ENCODE measurements at regions not wholly inside any gene's neighbourhood (a gene's known extent, or its start where the extent isn't known, plus 50 kb on each side); places are given as distances from the start of the nearest gene placed in this dataset.

- TF ChIP-seq, protein P1, sequence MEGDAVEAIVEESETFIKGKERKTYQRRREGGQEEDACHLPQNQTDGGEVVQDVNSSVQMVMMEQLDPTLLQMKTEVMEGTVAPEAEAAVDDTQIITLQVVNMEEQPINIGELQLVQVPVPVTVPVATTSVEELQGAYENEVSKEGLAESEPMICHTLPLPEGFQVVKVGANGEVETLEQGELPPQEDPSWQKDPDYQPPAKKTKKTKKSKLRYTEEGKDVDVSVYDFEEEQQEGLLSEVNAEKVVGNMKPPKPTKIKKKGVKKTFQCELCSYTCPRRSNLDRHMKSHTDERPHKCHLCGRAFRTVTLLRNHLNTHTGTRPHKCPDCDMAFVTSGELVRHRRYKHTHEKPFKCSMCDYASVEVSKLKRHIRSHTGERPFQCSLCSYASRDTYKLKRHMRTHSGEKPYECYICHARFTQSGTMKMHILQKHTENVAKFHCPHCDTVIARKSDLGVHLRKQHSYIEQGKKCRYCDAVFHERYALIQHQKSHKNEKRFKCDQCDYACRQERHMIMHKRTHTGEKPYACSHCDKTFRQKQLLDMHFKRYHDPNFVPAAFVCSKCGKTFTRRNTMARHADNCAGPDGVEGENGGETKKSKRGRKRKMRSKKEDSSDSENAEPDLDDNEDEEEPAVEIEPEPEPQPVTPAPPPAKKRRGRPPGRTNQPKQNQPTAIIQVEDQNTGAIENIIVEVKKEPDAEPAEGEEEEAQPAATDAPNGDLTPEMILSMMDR (IDR thresholded peaks at IDR 0.05; ENCODE audit: insufficient read depth, low read depth, low read length, missing control alignments): no peak
- no peak overlapping the region for H3K4me3 ChIP-seq (ENCODE audit: low read depth, low read length)
- DNase-seq (ENCODE audit: low read depth): no peak
These were observed 154.2 kb upstream of the MLN start for GRCh38 chr6:33957892-33958525.

- TF ChIP-seq, protein P1 (IDR thresholded peaks at IDR 0.05; ENCODE audit: insufficient read depth, low read depth, low read length, missing control alignments): no peak
- DNase-seq (ENCODE audit: low read depth): no peak
These were observed 153.5 kb upstream of the MLN start for GRCh38 chr6:33957131-33957891.

DNA sequence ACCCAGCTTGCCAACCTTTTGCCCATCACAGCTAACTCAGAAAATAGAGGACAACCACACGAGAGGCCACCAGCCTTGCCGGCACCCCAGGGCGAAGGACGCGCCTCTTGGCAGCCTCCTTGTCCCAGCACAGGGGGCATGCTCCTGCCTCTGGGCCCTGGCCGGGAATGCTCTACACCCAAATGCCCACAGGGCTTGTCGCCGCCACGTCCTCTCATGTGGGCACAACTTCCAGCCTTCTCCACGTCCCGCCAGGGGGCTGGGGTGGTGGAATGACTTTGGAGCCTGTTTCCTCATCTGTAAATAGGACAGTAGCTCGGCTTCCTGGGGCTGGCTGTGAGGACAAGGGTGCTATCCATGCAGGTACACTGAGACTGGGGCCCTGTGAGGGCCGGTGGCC lies 152.4 kb upstream of the MLN start:
- H3K4me3 ChIP-seq (ENCODE audit: low read depth, low read length): no peak overlapping the region
- no peak for DNase-seq (ENCODE audit: low read depth)
- TF ChIP-seq, protein P1 (IDR thresholded peaks at IDR 0.05; ENCODE audit: insufficient read depth, low read depth, low read length, missing control alignments): no peak

More at GRCh38 chr6:33957131-33957891, 153.5 kb upstream of the MLN start:
- no peak overlapping the region for H3K4me3 ChIP-seq (ENCODE audit: low read depth, low read length)

DNA sequence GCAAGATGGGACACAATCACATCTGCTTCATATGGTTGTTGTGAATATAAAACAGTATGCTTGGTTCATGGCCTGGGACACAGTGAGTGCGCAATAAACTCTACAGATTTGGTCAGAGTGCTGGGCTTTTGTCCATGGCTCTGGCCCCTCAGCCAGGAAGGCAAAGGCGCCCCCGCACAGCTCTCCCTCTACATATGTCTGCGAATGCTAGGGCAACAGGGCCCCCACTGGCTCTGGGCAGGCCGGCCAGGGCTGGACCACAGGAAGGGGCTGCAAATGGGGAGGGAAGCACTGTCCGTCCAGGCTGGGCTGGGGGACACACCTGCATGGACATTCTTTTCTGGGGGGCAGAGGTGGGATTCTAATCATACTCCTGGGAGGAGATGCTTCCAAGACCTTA lies 151.8 kb upstream of the MLN start:
- no peak for DNase-seq (ENCODE audit: low read depth)
- H3K4me3 ChIP-seq (ENCODE audit: low read depth, low read length): no peak overlapping the region

DNA sequence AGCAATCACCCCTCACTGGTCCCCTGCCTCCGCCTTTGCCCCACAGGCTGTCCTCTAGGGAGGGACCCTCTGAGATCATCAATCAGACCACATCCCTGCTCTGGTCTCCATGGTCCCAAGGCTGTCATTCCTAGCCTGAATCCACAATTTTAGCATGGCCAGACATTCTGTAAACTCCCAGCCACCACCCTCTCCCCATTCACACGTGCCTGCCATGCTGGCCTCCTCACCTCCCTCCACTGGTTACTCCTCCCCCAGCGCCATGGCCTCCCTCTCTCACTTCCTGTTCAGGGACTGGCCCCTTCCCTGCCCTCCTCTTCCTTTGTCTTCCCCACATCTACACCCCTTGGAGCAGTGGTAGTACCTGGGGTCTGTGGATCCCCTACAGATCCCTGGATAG lies 150.7 kb upstream of the MLN start:
- no peak for DNase-seq (ENCODE audit: low read depth)
- TF ChIP-seq, protein P1 (IDR thresholded peaks at IDR 0.05; ENCODE audit: insufficient read depth, low read depth, low read length, missing control alignments): no peak
- H3K4me3 ChIP-seq (ENCODE audit: low read depth, low read length): no peak overlapping the region

More for the DNA sequence above, 151.8 kb upstream of the MLN start:
- TF ChIP-seq, protein P1 (IDR thresholded peaks at IDR 0.05; ENCODE audit: insufficient read depth, low read depth, low read length, missing control alignments): no peak

DNA sequence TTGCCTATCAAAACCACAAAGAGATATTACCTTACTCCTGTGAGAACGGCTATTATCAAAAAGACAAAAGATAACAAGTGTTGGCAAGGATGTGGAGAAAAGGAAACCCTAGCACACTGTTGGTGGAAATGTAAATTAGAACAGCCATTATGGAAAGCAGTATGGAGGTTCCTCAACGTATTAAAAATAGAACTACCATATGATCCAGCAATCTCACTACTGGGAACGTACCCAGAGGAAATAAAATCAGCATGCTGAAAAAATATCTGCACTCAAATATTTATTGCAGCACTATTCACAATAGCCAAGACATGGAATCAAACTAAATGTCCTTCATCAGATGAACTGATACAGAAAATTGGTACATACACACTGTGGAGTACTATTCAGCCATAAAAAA lies 149.4 kb upstream of the MLN start:
- TF ChIP-seq, protein P1 (IDR thresholded peaks at IDR 0.05; ENCODE audit: insufficient read depth, low read depth, low read length, missing control alignments): no peak
- H3K4me3 ChIP-seq (ENCODE audit: low read depth, low read length): no peak overlapping the region
- DNase-seq (ENCODE audit: low read depth): no peak

All from GM12865 (cell line).